HG03159 (cell line): ENCODE measurements at regions not wholly inside any gene's neighbourhood (a gene's known extent, or its start where the extent isn't known, plus 50 kb on each side); places are given as distances from the start of the nearest gene placed in this dataset.
"Not testable (repeated sequence)": the region's sequence is repeated elsewhere in the genome, so short reads cannot be mapped to it uniquely, and the experiment has no call there.

Experiments used
- ATAC-seq: cut with Tn5 transposase; IDR thresholded peaks from one replicate; pipeline ENCODE4 v1.9.1; 2021; ENCODE audit warnings: mild to moderate bottlenecking, moderate library complexity; ENCODE audit not compliant: unreplicated experiment

- no peak for ATAC-seq
These were observed 537.1 kb downstream of the AJAP1 start for GRCh38 chr1:5191470-5191869.

GRCh38 chr1:5189384-5189783 lies 535.0 kb downstream of the AJAP1 start:
- ATAC-seq = no peak

- ATAC-seq = no peak
These were observed 511.4 kb downstream of the AJAP1 start for GRCh38 chr1:5165762-5166161.

GRCh38 chr1:5164158-5164557 lies 509.7 kb downstream of the AJAP1 start:
- ATAC-seq = no peak

- no peak for ATAC-seq
These were observed 507.0 kb downstream of the AJAP1 start for GRCh38 chr1:5161372-5161771.

GRCh38 chr1:5157175-5157574 lies 502.8 kb downstream of the AJAP1 start:
- ATAC-seq = no peak

GRCh38 chr1:5156416-5157120 lies 502.2 kb downstream of the AJAP1 start:
- ATAC-seq = no peak

GRCh38 chr1:5151511-5151910 lies 497.1 kb downstream of the AJAP1 start:
- ATAC-seq = no peak

GRCh38 chr1:5150191-5150590 lies 495.8 kb downstream of the AJAP1 start:
- ATAC-seq = no peak

- ATAC-seq = no peak
These were observed 493.4 kb downstream of the AJAP1 start for GRCh38 chr1:5147806-5148205.

- no peak for ATAC-seq
These were observed 488.0 kb downstream of the AJAP1 start for GRCh38 chr1:5142389-5142788.

- ATAC-seq = no peak
These were observed 487.3 kb downstream of the AJAP1 start for GRCh38 chr1:5141750-5142149.

- no peak for ATAC-seq
These were observed 486.6 kb downstream of the AJAP1 start for GRCh38 chr1:5140962-5141361.

GRCh38 chr1:5140136-5140535 lies 485.7 kb downstream of the AJAP1 start:
- ATAC-seq = no peak

GRCh38 chr1:5129746-5130355 lies 475.4 kb downstream of the AJAP1 start:
- no peak for ATAC-seq

- no peak for ATAC-seq
These were observed 470.8 kb downstream of the AJAP1 start for GRCh38 chr1:5125208-5125607.

GRCh38 chr1:5120559-5120958 lies 466.1 kb downstream of the AJAP1 start:
- ATAC-seq = no peak

GRCh38 chr1:5119366-5120234 lies 465.2 kb downstream of the AJAP1 start:
- no peak for ATAC-seq

GRCh38 chr1:5118771-5119170 lies 464.4 kb downstream of the AJAP1 start:
- not testable (repeated sequence) for ATAC-seq

- not testable (repeated sequence) for ATAC-seq
These were observed 463.9 kb downstream of the AJAP1 start for GRCh38 chr1:5118292-5118691.

GRCh38 chr1:5111581-5111980 lies 457.2 kb downstream of the AJAP1 start:
- ATAC-seq = no peak

GRCh38 chr1:5110508-5110907 lies 456.1 kb downstream of the AJAP1 start:
- ATAC-seq = no peak
